Body of pancreas (tissue), 4 donors: ENCODE measurements at regions not wholly inside any gene's neighbourhood (a gene's known extent, or its start where the extent isn't known, plus 50 kb on each side); places are given as distances from the start of the nearest gene placed in this dataset.

ENCODE experiments used
- CTCF ChIP-seq, 7 experiments: fragments of 450-650 bp in 4 of 7; fragments of 200-600 bp in 3 of 7; sonication (generic) in 3 of 7; IDR thresholded peaks; one replicate each; pipeline ENCODE4 v1.5.1; 2016 to 2019; ENCODE audit warnings: antibody characterized with exemption in 7 of 7
- POLR2A ChIP-seq, 3 donors: fragments of 450-650 bp; IDR thresholded peaks; one replicate each; pipeline ENCODE4 v1.6.1; 2016; ENCODE audit warnings: antibody characterized with exemption in 3 of 3, mild to moderate bottlenecking in 2 of 3

- no peak for TF ChIP-seq POLR2A (IDR thresholded peaks at IDR 0.05)
- TF ChIP-seq CTCF (IDR thresholded peaks at IDR 0.05) = no peak
Measured at GRCh38 chr3:197368330-197368729, 69.9 kb upstream of the DLG1 start.
